SK-N-SH (cell line): ENCODE measurements at regions not wholly inside any gene's neighbourhood (a gene's known extent, or its start where the extent isn't known, plus 50 kb on each side); places are given as distances from the start of the nearest gene placed in this dataset.

ENCODE experiments used
- EZH2phosphoT487 ChIP-seq: fragments of 200-600 bp; sonication (generic); IDR thresholded peaks from 2 replicates; pipeline ENCODE4 v1.6.1; 2017; ENCODE audit warnings: low read depth, mixed run types, mild to moderate bottlenecking, antibody characterized with exemption, moderate library complexity, borderline replicate concordance
- RCOR1 ChIP-seq: fragments of 150-350 bp; IDR thresholded peaks from 2 replicates; pipeline ENCODE4 v1.6.1; 2017; ENCODE audit warnings: antibody characterized with exemption, low read length
- REST ChIP-seq: IDR thresholded peaks from 2 replicates; pipeline ENCODE4 v1.6.1; 2012; ENCODE audit warnings: mild to moderate bottlenecking, low read depth, low read length, moderate library complexity
- RFX5 ChIP-seq: IDR thresholded peaks from 2 replicates; pipeline ENCODE4 v1.6.1; 2012; ENCODE audit warnings: mild to moderate bottlenecking, improper control_type of control experiment, low read length
- TF ChIP-seq, protein P1 (sequence below): fragments of 200-600 bp; sonication (generic); IDR thresholded peaks from 2 replicates; pipeline ENCODE4 v1.6.1; 2017; ENCODE audit warnings: antibody characterized with exemption, mild to moderate bottlenecking, moderate library complexity

DNA sequence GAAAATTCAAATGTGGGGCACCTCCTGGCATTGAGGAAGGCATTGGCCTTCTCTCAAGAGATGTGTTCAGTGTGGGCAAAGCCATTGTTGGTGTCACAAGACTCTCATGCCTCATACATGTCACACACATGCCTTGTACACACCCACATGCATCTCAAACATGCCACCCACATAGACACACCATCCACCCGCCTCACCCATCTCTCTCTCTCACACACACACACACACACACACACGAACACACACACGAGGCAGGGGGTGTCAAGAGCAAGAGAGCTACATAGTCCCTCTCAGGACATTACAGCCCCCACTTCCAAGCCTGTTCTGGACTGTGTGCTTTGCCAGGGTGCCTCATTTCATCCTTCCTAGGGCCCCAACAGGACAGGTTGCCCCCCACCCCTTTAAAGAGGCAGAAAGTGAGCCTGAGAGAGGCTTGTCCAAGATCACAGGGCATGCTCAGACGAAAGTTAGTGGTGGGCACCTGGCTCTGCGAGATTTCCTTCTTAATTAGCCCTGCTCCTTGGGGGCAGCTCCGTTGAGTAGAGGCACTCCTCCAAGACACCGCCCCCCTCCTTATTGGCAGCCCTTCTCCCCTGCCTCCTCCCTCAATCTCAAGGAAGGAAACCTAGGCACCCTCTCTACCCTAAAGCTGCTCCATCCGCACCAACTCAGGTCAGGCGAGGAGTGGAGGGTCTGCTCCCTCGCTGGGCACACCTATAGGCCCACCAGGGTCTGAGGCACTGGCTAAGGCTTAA lies 50.5 kb upstream of the CCDC174 start:
- no peak for TF ChIP-seq REST
- no peak for TF ChIP-seq RFX5
- no peak for TF ChIP-seq RCOR1
- TF ChIP-seq, protein P1, sequence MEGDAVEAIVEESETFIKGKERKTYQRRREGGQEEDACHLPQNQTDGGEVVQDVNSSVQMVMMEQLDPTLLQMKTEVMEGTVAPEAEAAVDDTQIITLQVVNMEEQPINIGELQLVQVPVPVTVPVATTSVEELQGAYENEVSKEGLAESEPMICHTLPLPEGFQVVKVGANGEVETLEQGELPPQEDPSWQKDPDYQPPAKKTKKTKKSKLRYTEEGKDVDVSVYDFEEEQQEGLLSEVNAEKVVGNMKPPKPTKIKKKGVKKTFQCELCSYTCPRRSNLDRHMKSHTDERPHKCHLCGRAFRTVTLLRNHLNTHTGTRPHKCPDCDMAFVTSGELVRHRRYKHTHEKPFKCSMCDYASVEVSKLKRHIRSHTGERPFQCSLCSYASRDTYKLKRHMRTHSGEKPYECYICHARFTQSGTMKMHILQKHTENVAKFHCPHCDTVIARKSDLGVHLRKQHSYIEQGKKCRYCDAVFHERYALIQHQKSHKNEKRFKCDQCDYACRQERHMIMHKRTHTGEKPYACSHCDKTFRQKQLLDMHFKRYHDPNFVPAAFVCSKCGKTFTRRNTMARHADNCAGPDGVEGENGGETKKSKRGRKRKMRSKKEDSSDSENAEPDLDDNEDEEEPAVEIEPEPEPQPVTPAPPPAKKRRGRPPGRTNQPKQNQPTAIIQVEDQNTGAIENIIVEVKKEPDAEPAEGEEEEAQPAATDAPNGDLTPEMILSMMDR, result no peak
- no peak for TF ChIP-seq EZH2phosphoT487
